ENCODE measurements at regions not wholly inside any gene's neighbourhood (a gene's known extent, or its start where the extent isn't known, plus 50 kb on each side); places are given as distances from the start of the nearest gene placed in this dataset.

DNA sequence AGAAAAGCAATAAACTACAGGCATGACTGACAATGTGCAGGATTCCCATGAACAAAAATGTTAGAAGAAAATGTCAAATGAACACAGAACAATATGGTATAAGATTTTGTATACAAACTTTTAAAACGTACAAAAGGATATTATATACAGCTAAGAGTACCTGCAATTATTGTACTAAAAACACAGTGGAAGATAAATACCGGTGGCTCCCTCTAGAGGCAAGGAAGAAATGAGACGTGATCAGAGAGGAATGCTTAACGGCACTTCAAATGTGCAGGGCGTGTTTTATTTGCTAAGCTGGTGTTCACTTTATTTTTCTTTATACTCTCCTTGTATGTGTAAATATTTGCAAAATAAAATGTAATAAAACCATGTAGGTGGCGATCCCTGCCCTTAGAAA, 191.8 kb upstream of the SAMSN1 start:
- Histone ChIP-seq H3K9me3 (ENCODE audit: insufficient read depth, low read depth, low read length) (no peaks in the 10 kb centered on the region), H3K27me3 (ENCODE audit: insufficient read depth, low read length) (no peaks in the 10 kb centered on the region), H3K4me1 (ENCODE audit: insufficient read depth, low read length) (no peaks in the 10 kb centered on the region), H3K9ac (ENCODE audit: low read length) (no peak overlapping the region), H2AFZ (ENCODE audit: low read depth, low read length) (no peak overlapping the region), H3K36me3 (ENCODE audit: insufficient read depth, low read length) (no peaks in the 10 kb centered on the region), H4K20me1 (ENCODE audit: insufficient read depth, low read length) (no peaks in the 10 kb centered on the region), H3K79me2 (ENCODE audit: insufficient read depth, low read length) (no peaks in the 10 kb centered on the region), H3K4me2 (ENCODE audit: low read length) (no peak overlapping the region), H3K27ac (ENCODE audit: low read depth, low read length) (no peak overlapping the region), H3K4me3 (ENCODE audit: insufficient read depth, low read depth, low read length) (no peak overlapping the region)
- Mint-ChIP-seq H3K36me3 (ENCODE audit: low read depth, unreplicated experiment) (no peaks in the 10 kb centered on the region), H3K4me1 (ENCODE audit: low read depth, unreplicated experiment) (no peaks in the 10 kb centered on the region), H3K9me3 (ENCODE audit: unreplicated experiment) (no peaks in the 10 kb centered on the region), H3K4me3 (ENCODE audit: unreplicated experiment) (no peak overlapping the region), H3K27me3 (ENCODE audit: low read depth, unreplicated experiment) (no peaks in the 10 kb centered on the region), H3K27ac (ENCODE audit: unreplicated experiment) (no peak overlapping the region)
- no peak for TF ChIP-seq EZH2 (IDR thresholded peaks at IDR 0.05; ENCODE audit: insufficient read depth, low read length)
- TF ChIP-seq, protein P1, sequence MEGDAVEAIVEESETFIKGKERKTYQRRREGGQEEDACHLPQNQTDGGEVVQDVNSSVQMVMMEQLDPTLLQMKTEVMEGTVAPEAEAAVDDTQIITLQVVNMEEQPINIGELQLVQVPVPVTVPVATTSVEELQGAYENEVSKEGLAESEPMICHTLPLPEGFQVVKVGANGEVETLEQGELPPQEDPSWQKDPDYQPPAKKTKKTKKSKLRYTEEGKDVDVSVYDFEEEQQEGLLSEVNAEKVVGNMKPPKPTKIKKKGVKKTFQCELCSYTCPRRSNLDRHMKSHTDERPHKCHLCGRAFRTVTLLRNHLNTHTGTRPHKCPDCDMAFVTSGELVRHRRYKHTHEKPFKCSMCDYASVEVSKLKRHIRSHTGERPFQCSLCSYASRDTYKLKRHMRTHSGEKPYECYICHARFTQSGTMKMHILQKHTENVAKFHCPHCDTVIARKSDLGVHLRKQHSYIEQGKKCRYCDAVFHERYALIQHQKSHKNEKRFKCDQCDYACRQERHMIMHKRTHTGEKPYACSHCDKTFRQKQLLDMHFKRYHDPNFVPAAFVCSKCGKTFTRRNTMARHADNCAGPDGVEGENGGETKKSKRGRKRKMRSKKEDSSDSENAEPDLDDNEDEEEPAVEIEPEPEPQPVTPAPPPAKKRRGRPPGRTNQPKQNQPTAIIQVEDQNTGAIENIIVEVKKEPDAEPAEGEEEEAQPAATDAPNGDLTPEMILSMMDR (IDR thresholded peaks at IDR 0.05; ENCODE audit: insufficient read depth, low read depth, low read length): peak; percentile 43
- no peak for DNase-seq (ENCODE audit: low read depth)
- FAIRE-seq: no peak

DNA sequence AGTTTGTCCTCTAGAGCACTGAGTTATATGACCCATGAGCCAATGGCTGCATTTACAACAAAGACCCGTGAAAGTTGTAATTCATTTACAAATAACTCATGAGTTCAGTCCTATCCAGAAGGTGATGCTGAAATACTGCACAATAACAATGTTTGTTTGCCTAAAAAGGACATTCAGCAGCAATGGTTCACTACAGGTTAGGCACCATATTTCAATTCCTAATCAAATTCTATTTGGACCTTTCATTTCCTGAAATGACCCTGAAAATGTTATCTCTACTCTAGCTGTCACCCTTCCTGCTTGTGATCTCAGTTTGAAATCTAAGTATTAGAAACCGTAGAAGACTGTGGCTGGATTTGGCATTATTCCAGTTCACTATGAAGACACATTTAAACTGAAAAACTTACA, 191.2 kb upstream of the SAMSN1 start:
- no peak overlapping the region for H3K9ac ChIP-seq (ENCODE audit: low read length)
- no peak overlapping the region for H3K27ac ChIP-seq (ENCODE audit: low read depth, low read length)
- no peak for DNase-seq (ENCODE audit: low read depth)
- H3K36me3 ChIP-seq (ENCODE audit: insufficient read depth, low read length): no peaks in the 10 kb centered on the region
- H3K9me3 Mint-ChIP-seq (ENCODE audit: unreplicated experiment): no peaks in the 10 kb centered on the region
- H3K4me1 ChIP-seq (ENCODE audit: insufficient read depth, low read length): no peaks in the 10 kb centered on the region
- no peaks in the 10 kb centered on the region for H4K20me1 ChIP-seq (ENCODE audit: insufficient read depth, low read length)
- no peak overlapping the region for H3K4me3 Mint-ChIP-seq (ENCODE audit: unreplicated experiment)
- TF ChIP-seq EZH2 (IDR thresholded peaks at IDR 0.05; ENCODE audit: insufficient read depth, low read length): no peak
- TF ChIP-seq, protein P1 (IDR thresholded peaks at IDR 0.05; ENCODE audit: insufficient read depth, low read depth, low read length): no peak
- no peak overlapping the region for H3K27ac Mint-ChIP-seq (ENCODE audit: unreplicated experiment)
- no peaks in the 10 kb centered on the region for H3K9me3 ChIP-seq (ENCODE audit: insufficient read depth, low read depth, low read length)
- no peaks in the 10 kb centered on the region for H3K27me3 Mint-ChIP-seq (ENCODE audit: low read depth, unreplicated experiment)
- H3K4me3 ChIP-seq (ENCODE audit: insufficient read depth, low read depth, low read length): no peak overlapping the region
- no peaks in the 10 kb centered on the region for H3K36me3 Mint-ChIP-seq (ENCODE audit: low read depth, unreplicated experiment)
- no peaks in the 10 kb centered on the region for H3K4me1 Mint-ChIP-seq (ENCODE audit: low read depth, unreplicated experiment)
- no peak overlapping the region for H2AFZ ChIP-seq (ENCODE audit: low read depth, low read length)
- FAIRE-seq: no peak
- H3K79me2 ChIP-seq (ENCODE audit: insufficient read depth, low read length): no peaks in the 10 kb centered on the region
- no peak overlapping the region for H3K4me2 ChIP-seq (ENCODE audit: low read length)
- no peaks in the 10 kb centered on the region for H3K27me3 ChIP-seq (ENCODE audit: insufficient read depth, low read length)

GRCh38 chr21:14736672-14737071, 190.6 kb upstream of the SAMSN1 start:
- H3K27ac ChIP-seq (ENCODE audit: low read depth, low read length): no peak overlapping the region
- no peaks in the 10 kb centered on the region for H3K36me3 Mint-ChIP-seq (ENCODE audit: low read depth, unreplicated experiment)
- no peaks in the 10 kb centered on the region for H4K20me1 ChIP-seq (ENCODE audit: insufficient read depth, low read length)
- H3K9me3 ChIP-seq (ENCODE audit: insufficient read depth, low read depth, low read length): no peaks in the 10 kb centered on the region
- no peaks in the 10 kb centered on the region for H3K4me1 ChIP-seq (ENCODE audit: insufficient read depth, low read length)
- H3K9ac ChIP-seq (ENCODE audit: low read length): no peak overlapping the region
- no peak for DNase-seq (ENCODE audit: low read depth)
- no peak overlapping the region for H3K4me2 ChIP-seq (ENCODE audit: low read length)
- no peaks in the 10 kb centered on the region for H3K27me3 ChIP-seq (ENCODE audit: insufficient read depth, low read length)
- TF ChIP-seq, protein P1 (IDR thresholded peaks at IDR 0.05; ENCODE audit: insufficient read depth, low read depth, low read length): no peak
- TF ChIP-seq EZH2 (IDR thresholded peaks at IDR 0.05; ENCODE audit: insufficient read depth, low read length): no peak
- no peak overlapping the region for H3K4me3 ChIP-seq (ENCODE audit: insufficient read depth, low read depth, low read length)
- H3K27ac Mint-ChIP-seq (ENCODE audit: unreplicated experiment): no peak overlapping the region
- H3K36me3 ChIP-seq (ENCODE audit: insufficient read depth, low read length): no peaks in the 10 kb centered on the region
- no peaks in the 10 kb centered on the region for H3K27me3 Mint-ChIP-seq (ENCODE audit: low read depth, unreplicated experiment)
- H2AFZ ChIP-seq (ENCODE audit: low read depth, low read length): no peak overlapping the region
- FAIRE-seq: no peak
- H3K79me2 ChIP-seq (ENCODE audit: insufficient read depth, low read length): no peaks in the 10 kb centered on the region
- no peak overlapping the region for H3K4me3 Mint-ChIP-seq (ENCODE audit: unreplicated experiment)
- no peaks in the 10 kb centered on the region for H3K4me1 Mint-ChIP-seq (ENCODE audit: low read depth, unreplicated experiment)
- no peaks in the 10 kb centered on the region for H3K9me3 Mint-ChIP-seq (ENCODE audit: unreplicated experiment)

Measured in astrocyte (in vitro differentiated cells and primary cell).